SKM-1 treated with dmso at 0.1 percent for 144 hours (cell line): ENCODE measurements at regions not wholly inside any gene's neighbourhood (a gene's known extent, or its start where the extent isn't known, plus 50 kb on each side); places are given as distances from the start of the nearest gene placed in this dataset.

Experiments used
- DNase-seq: peaks from one replicate; lab custom pipeline; 2025; ENCODE audit not compliant: unreplicated experiment; lab: John Stamatoyannopoulos, UW

DNA sequence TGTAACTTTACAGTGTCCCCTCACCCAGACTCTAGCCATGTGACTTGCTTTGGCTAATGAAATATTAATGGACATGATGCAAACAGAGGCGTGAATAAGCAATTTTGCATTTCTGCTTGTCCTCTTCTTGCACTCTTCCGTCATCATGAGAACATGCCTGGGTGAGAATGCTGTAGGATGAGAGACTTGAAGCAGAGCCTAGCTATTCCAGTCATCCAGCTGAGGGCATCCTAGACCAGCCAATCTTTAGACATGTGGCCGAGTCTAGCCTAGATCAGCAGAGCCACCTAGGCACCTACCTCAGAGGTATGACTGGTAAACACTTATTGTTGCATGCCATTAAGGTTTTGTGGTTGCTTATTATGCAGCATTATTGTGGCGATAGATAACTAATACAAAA is 450.5 kb upstream of the AZI2 start:
- no peak for DNase-seq

DNA sequence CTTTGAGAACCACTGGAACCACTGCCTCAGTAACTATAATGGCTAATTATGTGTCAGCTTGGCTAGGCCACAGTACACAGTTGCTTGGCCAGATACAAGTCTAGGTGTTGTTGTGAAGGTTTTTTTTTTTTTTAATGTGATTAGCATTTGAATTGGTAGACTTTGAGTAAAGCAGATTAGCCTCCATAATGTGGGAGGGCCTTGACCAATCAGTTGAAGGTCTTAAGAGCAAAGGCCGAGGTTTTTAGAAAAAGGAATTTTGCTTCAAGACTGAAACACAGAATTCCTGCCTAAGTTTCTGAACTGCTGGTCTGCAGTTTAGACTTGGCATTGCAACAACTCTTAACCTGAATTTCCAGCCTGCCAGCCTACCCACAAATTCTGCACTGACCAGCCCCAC is 451.6 kb upstream of the AZI2 start:
- DNase-seq, result no peak

DNA sequence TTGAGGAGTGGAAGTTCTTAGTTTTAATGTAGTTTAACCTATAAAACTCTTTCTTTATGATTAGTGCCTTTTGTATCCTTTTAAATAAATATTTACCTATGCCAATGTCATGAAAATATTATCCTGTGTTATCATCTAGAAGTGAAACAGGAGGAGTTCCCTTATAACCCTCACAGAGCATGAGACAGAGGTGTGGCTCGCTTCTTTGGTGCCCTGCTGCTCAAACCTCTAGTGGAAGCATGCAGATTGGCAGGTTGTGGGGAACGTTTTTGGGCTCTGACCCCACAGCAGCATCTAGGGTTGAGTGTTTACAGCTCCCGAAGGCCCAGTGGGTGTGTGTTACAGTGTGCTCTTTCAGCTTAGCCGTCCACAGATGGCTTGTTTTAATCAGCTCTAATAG is 459.4 kb upstream of the AZI2 start:
- DNase-seq, result no peak

DNA sequence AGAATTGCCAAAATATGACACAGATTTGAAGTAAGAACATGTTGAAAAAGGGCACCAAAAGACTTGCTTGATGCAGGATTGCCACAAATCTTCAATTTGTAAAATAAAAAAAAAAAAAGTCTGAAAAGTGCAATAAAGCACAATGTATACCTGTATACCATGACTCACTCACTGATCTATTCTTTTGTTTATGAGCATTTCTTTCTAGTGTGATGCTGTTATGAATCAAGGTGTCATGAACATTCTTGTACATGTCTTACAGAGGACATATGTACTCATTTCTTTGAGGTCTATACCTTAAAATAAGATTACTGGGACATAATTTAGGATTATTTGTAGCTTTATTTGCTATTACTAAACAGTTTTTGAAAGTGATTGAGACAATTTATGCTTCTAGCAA is 464.9 kb upstream of the RBMS3 start:
- no peak for DNase-seq

DNA sequence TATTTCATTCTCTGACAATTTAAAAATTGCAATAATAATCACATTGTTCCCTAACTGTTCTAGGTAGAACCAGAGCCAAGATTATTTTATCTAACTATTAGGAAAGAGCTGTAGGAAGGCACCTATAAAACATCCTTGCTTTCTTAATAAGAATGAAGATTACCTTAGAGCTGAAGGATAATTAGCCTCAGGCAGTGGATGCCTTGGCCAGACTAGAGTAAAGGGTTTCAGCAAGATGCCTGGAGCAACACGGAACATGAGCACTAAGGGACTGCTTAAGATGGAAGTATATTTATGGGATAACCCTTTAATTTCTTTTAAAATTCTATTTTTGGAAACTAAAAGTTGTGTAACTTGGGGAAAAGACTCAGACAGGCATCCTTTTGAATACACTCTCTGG is 456.6 kb upstream of the RBMS3 start:
- DNase-seq, result no peak

DNA sequence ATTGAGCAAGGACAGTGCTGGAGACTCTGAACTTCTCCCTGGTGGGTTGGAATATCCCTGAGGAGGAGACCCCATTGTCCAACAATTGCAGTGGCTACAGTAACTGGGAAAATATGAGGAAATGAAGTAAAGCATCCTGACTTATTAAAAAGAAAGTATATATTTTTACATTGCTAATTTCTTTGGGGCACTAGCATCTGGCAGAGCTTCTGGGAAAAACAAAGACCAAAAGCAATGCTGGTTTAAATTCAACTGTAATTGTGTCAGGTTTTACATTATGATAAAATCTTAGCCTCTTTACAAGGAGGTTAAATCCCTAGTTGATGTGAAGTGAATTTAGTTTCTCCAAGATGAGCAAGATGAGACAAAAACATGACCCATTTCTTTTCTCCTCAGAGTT is 454.0 kb upstream of the RBMS3 start:
- DNase-seq, result no peak

DNA sequence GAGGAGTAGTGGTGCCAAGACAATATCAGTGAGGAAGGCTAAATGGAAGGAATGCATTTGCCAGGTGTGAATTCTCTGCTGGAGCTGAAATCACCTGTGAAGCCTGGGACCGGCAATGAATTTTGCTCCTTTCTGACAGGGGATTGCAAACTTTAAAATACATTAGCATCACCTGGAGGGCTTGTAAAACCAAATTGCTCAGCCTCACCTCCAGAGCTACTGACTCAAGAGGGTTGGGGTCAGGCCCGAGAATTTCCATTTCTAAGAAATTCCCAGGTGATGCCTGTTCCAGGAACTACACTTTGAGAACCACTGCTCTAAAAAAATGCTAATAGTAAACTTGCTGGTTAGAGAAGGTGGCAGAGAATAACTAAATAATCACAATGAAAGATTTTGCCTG is 445.6 kb upstream of the RBMS3 start:
- no peak for DNase-seq

DNA sequence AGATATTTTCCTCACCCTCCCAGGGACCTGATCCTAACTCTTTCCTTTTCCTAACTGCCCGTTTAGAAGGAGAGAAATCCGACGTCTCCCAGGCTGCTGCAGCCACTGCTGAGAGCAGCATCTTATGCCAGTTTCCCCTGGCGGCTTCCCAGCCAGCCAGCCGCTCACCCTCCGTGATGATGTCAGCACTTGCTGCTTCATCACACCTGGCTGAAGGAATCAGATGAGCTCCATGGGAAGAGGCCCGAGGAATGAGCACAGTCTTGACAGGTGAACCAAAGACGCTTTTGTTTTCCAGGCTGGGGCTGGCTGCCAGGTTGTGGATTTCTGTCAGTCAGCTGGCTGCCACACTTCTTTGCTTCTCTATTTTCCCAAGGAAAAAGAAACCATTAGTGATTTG is 445.1 kb upstream of the RBMS3 start:
- no peak for DNase-seq

DNA sequence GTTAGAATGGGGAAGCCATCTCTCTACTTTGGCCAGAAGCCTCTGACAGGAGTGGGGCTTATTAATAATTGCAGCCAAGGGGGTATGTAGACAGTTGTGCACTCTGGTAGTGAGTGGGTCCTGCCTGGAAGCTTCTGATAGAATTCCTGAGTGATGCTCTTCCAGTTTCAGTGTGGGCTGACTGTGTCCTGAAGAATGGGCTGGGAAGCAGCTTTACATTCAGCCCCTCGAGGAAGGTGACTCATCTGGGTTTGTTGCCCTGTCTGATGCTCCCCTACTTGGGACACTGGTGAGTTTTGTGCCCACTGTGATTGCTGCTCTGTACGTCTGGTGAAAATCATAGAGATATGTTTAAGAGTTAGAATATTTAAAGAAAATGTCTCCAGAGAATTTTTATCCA is 444.7 kb upstream of the RBMS3 start:
- no peak for DNase-seq

DNA sequence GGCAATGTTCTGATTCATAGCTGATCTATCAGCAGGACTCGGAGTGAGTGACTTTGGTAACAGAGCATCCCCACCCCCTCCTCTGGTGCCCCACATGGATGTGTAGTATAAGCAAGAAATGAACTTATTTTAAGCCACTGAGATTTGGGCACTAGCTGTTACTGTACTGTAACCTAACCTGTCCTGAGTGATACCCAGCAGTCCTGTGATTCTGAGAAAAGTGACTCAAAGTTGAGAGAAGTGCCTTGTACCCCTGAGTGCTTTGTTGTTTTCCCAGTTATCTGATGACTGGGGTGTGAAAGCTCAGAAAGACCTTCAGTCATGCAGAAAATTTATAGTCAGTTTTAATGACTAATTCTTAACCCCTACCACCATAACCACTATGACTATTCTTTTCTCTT is 439.9 kb upstream of the RBMS3 start:
- DNase-seq, result no peak

DNA sequence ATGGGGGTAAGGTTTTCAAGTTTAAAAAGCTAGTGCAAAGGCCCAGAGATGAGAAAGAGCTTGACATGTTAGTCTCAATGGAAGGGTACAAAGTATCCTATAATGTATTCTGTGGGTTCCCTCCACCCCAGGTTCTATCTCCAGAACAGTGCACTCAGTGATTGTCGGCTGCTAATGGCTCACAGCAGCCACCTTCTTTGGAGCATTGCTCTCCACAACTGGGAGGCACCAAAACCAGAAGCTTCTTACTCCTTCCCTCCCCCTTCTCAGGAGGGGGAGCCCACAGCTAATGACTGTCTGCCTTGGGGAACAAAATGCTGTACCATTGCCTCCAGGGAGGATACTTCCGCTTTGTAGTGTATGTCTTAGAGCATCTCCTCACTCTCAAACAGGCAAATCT is 439.4 kb upstream of the RBMS3 start:
- DNase-seq, result no peak

DNA sequence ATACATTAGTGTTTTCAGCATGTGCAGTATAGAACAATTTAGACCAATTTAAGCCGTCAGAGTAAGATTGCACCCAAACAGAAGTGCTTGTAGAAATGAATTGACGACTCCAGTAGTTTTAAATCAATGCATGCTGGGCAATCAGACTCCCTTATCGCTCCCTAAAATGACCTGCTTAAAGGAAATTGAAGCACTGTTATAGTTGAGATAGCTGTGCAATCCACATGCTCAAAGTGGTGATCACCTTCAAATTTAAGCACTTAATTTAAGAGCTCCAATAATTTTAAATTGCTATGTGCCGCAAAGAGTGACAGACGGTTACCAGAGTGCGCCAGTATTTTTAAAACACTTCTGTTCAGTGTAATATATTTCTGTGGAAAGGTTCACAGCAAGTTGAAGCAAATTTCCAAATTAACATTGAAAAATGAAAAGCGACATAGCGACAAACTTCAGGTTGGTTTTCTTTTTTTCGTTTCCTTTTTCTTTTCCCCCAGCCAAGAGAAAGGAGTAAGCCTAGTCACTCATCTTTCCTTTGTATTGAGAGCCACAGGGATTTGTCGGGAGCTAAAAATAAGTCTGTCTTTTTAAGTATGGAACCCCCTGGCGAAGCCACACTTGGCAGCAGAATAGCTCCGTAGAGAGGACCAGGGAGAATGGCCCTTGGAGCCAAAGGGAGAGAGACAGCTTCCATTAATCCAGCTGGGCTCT is 436.4 kb upstream of the RBMS3 start:
- DNase-seq, result no peak

DNA sequence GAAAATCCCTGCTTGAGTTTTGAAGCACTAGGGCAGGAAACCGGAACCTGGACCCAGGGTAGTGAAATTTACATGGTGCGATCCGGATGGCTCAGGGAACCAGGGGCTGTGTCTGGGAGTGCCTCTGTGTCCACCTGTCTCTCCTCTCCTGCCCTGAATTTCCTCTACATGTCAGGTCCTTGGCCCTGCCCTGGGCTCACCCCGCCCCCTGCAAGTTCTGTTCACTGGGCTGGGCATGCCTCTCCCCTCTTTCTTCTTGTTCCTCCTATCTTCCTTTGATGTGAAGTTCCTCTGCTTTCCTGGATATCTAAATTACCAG is 435.9 kb upstream of the RBMS3 start:
- no peak for DNase-seq

DNA sequence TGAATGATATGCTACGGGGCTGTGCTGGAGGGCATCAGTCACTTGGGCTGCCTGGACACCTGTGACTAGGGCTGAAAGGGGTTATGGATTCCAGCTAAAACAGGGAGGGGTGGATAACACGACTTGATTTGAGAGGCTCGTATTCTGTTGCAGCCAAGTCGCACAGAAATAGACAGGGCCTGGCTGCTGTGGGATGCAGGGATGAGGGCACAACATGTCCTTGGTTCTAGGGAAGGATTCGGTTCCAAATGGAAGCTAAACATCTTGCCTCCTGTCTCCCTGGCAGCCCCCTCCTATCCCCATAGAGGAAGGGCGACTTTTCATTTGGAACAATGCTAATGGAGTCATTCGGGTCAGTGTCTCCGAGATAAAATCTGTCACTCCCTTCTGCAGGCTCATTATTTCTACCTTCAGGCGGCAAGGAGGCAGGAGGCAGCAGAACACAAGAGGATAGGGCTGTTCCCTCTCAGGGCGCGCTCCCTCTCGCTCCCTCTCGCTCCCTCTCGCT is 433.8 kb upstream of the RBMS3 start:
- DNase-seq, result no peak

DNA sequence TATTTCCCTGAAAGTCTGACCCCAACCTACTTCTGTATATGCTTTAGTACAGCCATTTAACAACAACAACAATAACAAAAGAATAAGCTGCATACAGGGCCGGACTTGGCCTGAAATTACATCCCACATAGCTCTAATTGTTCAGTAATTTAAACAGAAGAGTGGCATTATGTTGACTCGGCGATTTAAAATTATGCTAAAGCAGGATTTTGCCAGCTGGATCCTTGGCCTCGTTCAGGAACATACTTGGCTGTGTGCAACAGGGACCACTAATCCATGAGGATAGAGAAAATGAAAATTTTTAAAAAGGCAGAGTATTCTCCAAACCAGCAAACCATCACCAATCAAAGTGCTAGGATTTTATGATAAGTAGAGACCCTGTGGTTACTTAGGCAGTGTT is 433.1 kb upstream of the RBMS3 start:
- no peak for DNase-seq

DNA sequence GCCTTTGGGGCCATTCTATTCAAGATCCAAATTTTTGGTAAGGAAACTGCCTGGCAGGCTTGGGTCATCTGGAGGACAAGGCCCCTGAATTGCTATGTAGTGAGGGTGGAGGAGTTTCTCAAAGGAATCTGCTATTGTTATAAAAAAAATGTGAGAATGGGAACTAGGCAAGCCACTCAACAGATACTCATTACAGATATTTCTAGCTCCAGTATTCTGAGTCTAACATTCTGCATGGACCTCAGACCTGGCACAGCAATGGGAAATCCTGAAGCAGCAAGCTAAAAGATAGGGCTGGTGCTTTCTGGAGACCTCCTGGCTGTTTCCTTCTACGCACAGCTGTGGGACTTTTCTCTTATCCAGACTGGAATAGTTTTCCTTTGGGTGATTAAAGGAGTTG is 430.7 kb upstream of the RBMS3 start:
- DNase-seq, result no peak

DNA sequence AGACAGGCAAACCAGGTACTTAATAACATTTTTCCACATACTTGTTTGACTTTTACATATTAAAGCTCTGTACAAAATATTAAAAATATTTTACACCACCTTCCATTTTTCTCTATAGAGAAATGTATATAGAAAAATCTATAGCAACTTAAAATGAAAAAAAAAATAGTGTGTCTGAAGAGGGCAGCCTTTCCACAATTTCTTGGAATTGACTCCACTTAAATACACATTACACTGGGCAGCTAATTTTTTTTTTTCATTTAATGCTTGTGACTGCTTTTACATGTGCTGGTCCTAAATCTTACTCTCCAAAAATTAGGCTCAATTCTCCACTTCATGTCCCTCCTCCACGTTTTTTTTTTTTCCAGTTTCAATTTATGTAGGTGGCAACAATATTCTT is 427.0 kb upstream of the RBMS3 start:
- DNase-seq, result no peak

DNA sequence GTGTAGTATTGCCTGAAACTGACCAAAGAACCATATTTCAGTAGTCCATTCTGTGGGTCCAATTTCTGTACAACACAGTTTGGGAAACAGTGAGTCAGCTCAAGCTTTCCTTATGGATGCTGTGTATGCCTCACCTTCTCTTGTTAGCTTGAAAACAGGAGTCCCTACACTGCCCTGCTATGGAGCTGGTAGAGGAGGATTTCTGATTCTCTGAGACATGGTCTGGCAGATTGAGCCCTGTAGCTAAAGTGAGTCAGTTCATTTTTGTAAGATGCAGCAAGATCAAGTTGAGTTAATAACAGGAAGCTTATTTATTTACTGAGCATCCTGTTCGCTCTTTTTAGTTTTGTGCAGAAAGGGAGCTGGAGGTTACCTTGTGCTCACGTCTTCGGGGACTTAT is 424.1 kb upstream of the RBMS3 start:
- DNase-seq, result no peak

DNA sequence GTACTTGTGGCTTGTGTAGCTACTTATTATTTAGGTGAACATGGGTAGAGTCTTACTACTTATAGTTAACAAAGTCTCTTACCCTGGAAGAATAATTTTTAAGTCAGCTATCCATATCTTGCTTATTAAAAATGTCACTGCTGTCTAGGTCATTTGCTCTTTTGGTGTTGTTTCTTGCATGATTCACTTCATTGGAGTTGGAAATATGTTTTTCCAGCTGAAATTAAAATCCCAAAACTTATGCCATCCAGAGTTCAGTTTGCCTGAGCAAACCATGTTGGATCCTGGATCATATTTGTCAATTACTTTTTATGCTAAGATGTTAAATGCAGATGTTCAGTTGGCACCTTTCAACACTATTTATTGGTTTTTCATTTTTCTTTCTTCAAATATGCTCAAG is 421.0 kb upstream of the RBMS3 start:
- DNase-seq, result no peak

DNA sequence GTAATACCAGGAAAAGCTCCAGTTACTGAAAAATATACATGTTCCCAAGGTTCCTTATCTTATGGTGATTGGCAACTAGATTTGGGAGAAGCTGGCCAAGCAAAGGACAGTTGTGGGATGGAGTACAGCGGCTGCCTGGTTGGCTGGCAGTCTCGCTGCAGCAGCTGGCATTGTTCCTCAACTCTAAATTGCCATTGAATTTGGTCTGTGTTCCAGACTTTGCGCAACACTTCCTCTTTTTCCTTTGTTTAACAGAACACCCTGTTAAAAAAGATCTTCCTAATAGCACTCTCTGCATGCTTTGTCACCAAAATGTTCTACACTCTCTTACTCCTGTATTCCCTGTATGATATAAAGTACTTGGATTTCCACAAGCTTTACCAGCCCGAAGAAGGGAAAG is 420.6 kb upstream of the RBMS3 start:
- DNase-seq, result peak; percentile 60

DNA sequence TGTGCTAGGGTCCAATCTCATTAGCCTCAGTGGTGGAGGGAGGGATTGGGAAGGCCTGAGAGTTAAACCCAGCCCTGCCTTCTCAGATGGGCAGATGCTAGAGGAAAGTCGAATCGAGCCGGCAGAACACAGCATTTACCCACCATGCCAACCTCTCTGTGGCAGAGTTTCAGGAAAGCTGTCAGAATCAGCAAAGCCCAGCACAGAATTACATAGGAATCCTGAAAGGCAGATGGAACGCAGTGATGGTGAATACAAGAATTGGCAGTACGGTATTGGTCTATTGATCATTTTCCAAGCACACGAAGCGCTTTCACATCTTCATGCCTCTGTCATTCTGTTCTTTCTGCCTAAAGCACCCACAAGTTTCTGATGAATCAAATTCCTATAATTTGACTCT is 417.7 kb upstream of the RBMS3 start:
- DNase-seq, result no peak

DNA sequence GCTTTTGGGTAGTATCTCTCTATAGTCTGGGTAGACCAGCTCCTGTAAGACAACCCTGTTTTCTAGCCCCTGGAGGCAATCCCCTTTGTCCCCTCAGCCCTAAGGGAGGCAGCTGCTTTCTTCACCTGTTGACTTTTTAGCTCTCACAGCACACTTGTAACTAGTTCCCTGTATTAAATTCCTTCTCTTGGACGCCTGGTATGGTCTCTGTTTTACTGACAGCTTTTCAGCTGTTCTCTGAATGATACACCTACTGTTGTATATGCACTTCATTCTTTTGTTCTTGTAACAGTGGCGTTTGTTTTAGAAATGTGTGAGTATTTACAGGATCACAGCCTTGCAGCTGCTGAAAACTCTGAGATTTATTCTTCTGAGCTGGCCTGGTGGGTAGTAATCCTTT is 413.0 kb upstream of the RBMS3 start:
- no peak for DNase-seq

DNA sequence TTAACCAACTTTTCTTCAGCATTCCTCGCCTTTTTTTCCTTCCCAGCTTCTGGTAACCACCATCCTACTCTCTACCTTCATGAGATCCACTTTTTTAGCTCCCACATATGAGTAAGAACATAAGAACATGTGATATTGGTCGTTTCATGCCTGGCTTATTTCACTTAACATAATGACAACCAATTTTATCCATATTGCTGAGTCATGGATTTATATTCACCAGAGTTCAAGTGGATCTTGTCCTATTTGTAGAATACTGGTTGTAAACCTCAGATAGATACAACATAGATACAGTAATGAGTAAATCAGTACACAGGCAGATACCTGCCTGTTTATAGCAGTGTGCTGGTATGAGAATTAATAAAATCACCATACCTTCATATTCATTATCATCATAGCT is 412.0 kb upstream of the RBMS3 start:
- no peak for DNase-seq

DNA sequence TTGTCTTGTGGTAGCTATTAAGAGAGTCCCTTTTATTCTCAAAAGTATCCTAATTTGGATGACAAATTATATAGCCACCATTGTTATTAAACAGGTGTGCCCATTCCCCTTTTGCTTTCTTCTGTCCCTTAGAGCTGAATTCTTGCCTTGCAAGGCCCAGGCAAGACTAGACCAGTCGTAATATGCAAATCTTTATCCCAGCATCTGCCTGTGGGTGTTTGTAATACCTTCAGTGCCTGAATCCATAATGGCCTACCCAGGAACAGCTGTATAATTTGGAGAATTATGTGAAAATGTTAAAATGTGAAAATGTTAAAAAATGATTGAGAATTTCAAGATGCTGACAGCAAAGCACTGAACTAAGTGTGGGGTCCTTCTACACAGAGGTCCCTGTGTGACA is 403.0 kb upstream of the RBMS3 start:
- DNase-seq, result no peak
